ENCODE measurements at regions not wholly inside any gene's neighbourhood (a gene's known extent, or its start where the extent isn't known, plus 50 kb on each side); places are given as distances from the start of the nearest gene placed in this dataset.
"Not testable (repeated sequence)": the region's sequence is repeated elsewhere in the genome, so short reads cannot be mapped to it uniquely, and the experiment has no call there.

DNA sequence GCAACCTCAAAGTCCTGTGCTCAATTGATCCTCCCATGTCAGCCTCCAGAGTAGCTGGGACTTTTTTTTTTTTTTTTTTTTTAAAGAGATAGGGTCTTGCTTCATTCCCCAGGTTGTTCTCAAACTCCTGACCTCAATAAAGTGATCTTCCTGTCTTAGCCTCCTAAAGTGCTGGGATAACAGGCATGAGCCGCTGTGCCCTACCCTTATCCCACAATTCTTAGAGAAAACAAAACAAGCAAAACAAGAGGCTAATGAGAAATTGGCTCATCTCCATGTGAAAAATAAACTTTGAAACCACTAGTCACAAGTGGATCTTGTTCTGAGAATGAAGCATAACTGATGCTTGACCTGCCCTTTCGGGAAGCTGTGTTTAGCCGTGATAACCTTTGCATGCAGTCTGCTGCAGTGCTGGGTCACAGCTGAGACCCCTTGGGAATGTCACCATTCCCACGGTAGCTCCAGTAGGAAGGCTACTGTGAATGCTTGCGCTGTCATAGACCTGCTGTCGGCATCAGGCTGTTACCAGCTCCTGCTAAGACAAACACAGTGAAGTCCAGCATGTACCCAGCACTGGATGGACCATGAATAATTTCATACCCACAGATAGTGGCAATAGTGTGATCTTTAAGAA lies 290.7 kb upstream of the KIAA1217 start:
- Mint-ChIP-seq H3K27ac (ENCODE audit: low read depth) (no peak overlapping the region), H3K4me1 (no peaks in the 10 kb centered on the region), H3K4me3 (no peak overlapping the region), H3K9me3 (peaks cover 14% of the 10 kb centered on the region), H3K27me3 (no peaks in the 10 kb centered on the region), H3K36me3 (ENCODE audit: insufficient read depth) (no peaks in the 10 kb centered on the region)
- ATAC-seq (replicated peaks; ENCODE audit: extremely low read depth, poor library complexity, severe bottlenecking) (no peak), DNase-seq (ENCODE audit: low spot score in 2 of 2) (no peak)

DNA sequence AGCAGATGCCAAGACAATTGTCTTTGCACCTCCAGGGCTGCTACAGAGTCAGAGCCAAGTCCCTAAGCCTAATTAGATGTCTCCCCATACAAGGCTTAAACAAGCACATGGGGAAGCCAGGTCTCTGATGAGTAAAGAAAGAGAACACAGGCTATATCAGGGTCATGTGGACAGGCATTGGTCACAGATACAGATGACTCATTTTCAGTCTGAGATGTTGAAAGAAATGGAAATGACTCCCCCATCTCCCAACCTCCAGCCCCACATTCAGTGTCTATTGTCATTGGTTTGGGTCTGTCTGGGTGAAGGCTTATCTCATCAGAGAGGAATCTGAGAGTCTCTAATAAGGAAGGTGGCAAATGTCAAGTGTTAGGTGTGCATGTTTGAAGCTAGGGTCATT lies 290.1 kb upstream of the KIAA1217 start:
- H3K27me3 Mint-ChIP-seq, result no peaks in the 10 kb centered on the region
- H3K4me3 Mint-ChIP-seq, result no peak overlapping the region
- peaks cover 14% of the 10 kb centered on the region for H3K9me3 Mint-ChIP-seq
- no peak overlapping the region for H3K27ac Mint-ChIP-seq (ENCODE audit: low read depth)
- DNase-seq (ENCODE audit: low spot score in 2 of 2) (no peak), ATAC-seq (replicated peaks; ENCODE audit: extremely low read depth, poor library complexity, severe bottlenecking) (no peak)
- no peaks in the 10 kb centered on the region for H3K36me3 Mint-ChIP-seq (ENCODE audit: insufficient read depth)
- no peaks in the 10 kb centered on the region for H3K4me1 Mint-ChIP-seq

DNA sequence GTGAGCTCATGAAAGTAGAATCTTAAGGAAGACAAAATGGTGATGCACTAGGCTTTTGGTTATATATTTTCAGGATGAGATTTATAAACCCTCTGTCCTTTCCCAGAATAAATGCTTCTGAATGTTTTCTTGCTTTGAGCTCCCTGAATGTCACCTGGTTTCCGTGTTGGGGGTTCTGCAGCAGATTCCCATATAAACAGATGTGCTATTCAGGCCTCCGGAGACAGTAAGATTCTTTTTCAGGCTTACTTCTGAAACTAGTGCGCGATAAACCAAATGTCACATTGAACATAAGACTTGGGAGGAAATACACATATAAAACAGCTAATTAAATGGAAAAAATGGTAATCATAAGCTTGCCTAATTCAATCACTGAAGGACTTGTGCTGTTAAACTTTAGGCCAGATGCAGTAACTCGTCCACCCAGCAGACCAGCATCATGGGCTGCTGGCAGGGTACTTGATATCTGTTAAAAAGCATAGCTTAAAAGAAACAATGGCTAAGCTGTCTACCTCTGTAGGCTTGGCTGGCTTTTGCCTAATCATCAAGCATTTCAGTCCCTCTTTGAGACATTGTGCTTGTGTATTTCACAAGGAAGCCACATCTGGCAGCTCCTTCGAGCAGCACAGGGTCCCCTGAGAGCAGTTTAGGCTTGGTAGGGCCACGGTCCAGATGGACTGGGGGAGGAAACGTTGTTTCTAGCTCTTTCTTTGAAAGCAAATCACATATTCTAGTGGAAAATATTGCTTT lies 281.2 kb upstream of the KIAA1217 start:
- Mint-ChIP-seq H3K4me3 (no peak overlapping the region), H3K27ac (ENCODE audit: low read depth) (no peak overlapping the region), H3K27me3 (no peaks in the 10 kb centered on the region), H3K9me3 (no peaks in the 10 kb centered on the region), H3K36me3 (ENCODE audit: insufficient read depth) (no peaks in the 10 kb centered on the region), H3K4me1 (no peaks in the 10 kb centered on the region)
- ATAC-seq (replicated peaks; ENCODE audit: extremely low read depth, poor library complexity, severe bottlenecking), result no peak
- DNase-seq (ENCODE audit: low spot score in 2 of 2), result no peak

DNA sequence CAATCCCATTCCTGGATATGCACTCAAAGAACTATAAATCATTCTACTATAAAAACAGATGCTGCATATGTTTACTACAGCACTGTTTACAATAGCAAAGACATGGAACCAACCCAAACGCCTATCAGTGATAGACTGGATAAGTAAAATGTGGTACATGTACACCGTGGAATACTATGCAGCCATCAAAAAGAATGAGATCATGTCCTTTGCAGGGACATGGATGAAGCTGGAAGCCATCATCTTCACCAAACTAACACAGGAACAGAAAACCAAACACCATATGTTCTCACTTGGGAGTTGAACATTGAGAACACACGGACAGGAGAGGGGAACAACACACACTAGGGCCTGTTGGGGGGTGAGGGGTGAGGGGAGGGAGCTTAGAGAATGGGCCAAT lies 274.9 kb upstream of the KIAA1217 start:
- H3K9me3 Mint-ChIP-seq, result peaks cover 10% of the 10 kb centered on the region
- H3K27ac Mint-ChIP-seq (ENCODE audit: low read depth); ATAC-seq (replicated peaks; ENCODE audit: extremely low read depth, poor library complexity, severe bottlenecking); H3K4me3 Mint-ChIP-seq; H3K36me3 Mint-ChIP-seq (ENCODE audit: insufficient read depth); H3K27me3 Mint-ChIP-seq; DNase-seq (ENCODE audit: low spot score in 2 of 2); H3K4me1 Mint-ChIP-seq: not testable (repeated sequence)

DNA sequence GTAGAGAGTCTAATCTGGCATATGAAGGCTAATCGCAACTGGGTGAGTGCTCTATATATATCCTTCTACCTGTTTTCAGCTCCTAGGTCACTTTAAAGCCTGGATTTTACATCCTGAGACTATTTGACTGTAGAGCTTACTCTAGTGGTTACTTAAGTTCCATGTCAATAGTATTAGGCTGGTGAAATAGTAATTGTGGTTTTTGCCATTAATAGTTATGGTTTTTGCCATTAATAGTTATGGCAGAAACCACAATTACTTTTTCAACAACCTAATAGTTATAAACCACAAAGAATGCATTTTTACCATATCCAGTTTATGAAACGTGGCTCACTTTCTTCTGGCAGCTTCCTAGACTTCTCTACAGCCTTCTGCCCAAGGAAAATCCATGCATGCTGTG lies 263.1 kb upstream of the KIAA1217 start:
- H3K4me1 Mint-ChIP-seq, result no peaks in the 10 kb centered on the region
- H3K9me3 Mint-ChIP-seq, result peaks cover 2% of the 10 kb centered on the region
- H3K27ac Mint-ChIP-seq (ENCODE audit: low read depth), result no peak overlapping the region
- no peaks in the 10 kb centered on the region for H3K27me3 Mint-ChIP-seq
- H3K36me3 Mint-ChIP-seq (ENCODE audit: insufficient read depth), result no peaks in the 10 kb centered on the region
- H3K4me3 Mint-ChIP-seq, result no peak overlapping the region
- no peak for ATAC-seq (replicated peaks; ENCODE audit: extremely low read depth, poor library complexity, severe bottlenecking)
- no peak for DNase-seq (ENCODE audit: low spot score in 2 of 2)

DNA sequence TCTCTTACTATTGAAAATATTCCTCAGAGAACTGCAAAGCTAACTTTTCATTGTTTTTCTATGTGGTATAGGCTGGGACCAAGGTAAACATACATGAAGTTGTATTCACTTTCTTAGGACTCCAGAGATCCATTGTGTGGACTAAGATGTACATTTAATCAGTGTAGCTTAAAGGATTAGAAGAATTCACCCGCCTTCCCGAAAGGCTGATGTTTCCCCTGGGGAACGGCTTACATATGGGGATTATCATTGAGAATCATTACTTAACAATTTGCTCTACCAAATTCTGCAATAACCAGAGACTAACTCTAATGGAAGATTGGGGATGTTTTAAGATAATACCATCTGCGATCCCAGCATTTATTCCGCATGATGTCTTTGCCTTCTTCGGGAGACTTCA lies 257.1 kb upstream of the KIAA1217 start:
- ATAC-seq (replicated peaks; ENCODE audit: extremely low read depth, poor library complexity, severe bottlenecking) (no peak), DNase-seq (ENCODE audit: low spot score in 2 of 2) (no peak)
- Mint-ChIP-seq H3K36me3 (ENCODE audit: insufficient read depth) (no peaks in the 10 kb centered on the region), H3K27me3 (no peaks in the 10 kb centered on the region), H3K9me3 (peaks cover 11% of the 10 kb centered on the region), H3K4me1 (no peaks in the 10 kb centered on the region), H3K4me3 (no peak overlapping the region), H3K27ac (ENCODE audit: low read depth) (no peak overlapping the region)

DNA sequence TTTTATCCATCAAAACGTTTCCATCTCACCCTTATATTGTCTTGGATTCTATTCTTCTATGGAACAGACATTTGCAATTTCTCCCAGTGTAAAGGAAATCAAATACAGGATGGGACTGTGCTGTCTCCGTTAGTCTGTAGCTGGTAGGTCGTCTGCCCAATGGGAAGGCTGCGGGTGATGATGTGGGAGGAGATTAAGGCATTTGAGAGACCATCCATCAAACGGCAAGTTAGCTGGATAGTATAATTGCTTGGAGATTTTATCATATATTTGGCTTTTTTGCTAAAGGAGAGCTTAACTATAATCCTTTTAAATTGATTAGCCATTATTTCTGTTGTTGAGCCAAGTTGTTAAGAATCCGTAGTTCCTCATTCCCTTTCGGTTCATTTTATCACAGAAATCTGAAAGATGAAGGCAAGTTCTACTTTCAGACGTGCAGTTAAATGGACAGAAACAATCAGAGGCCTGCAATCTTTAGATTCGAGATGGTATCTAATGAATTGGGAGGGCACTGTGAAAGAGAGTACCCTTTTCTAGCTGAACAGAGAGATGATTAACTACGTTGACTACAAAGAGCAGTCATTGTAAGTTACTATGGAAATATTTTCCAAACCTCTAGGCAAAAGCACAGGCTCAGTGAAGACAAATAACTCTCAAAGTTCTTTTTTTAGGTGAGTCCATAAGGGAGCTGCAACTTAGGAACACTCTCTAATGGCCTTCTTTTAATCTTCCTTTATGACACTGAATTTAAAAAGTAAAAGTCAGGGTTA lies 253.3 kb upstream of the KIAA1217 start:
- no peak overlapping the region for H3K4me3 Mint-ChIP-seq
- no peaks in the 10 kb centered on the region for H3K4me1 Mint-ChIP-seq
- no peak overlapping the region for H3K27ac Mint-ChIP-seq (ENCODE audit: low read depth)
- ATAC-seq (replicated peaks; ENCODE audit: extremely low read depth, poor library complexity, severe bottlenecking), result no peak
- no peaks in the 10 kb centered on the region for H3K36me3 Mint-ChIP-seq (ENCODE audit: insufficient read depth)
- peaks cover 17% of the 10 kb centered on the region for H3K9me3 Mint-ChIP-seq
- H3K27me3 Mint-ChIP-seq, result no peaks in the 10 kb centered on the region
- DNase-seq (ENCODE audit: low spot score in 2 of 2), result no peak

DNA sequence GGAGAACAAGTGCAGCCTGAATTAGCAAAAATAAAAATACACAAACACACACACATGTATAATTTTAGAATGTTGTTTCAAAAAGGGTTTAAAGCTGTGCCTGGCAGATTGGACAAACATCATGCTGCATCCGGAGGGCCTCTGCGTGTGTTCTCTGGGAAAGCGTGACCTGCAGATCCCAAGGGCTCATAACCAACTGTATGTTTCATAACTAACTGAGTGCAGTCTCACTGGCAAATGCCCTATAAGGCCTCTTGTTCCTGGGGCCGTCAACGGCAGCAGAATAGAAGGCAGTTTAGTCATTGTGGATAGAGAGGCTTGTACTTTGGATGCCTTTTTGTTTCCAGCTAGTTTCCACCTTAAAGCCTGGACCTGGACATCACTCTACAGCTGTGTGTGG lies 243.8 kb upstream of the KIAA1217 start:
- Mint-ChIP-seq H3K4me1 (no peaks in the 10 kb centered on the region), H3K27me3 (no peaks in the 10 kb centered on the region), H3K36me3 (ENCODE audit: insufficient read depth) (peaks cover 2% of the 10 kb centered on the region), H3K27ac (ENCODE audit: low read depth) (no peak overlapping the region), H3K4me3 (no peak overlapping the region), H3K9me3 (peaks cover 2% of the 10 kb centered on the region)
- no peak for DNase-seq (ENCODE audit: low spot score in 2 of 2)
- ATAC-seq (replicated peaks; ENCODE audit: extremely low read depth, poor library complexity, severe bottlenecking), result no peak

DNA sequence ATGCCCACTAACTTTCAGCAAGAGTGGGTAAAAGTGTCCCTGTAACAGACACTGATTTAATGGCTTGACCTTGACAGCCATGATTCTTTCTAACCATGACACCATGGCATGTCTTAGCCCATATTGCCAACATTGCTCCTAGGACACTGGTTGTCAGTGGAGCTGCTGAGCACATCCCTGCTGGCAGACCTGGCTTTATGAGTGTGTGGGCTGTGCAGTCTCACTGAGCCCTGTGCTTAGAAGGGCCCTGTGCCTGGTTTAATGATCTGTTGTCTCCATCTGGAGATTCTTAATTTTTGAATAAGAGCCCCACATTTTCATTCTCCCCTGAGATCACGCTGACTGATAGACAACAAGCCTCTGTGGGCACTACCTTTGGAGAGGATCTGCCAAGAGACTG lies 243.1 kb upstream of the KIAA1217 start:
- H3K9me3 Mint-ChIP-seq, result peaks cover 6% of the 10 kb centered on the region
- ATAC-seq (replicated peaks; ENCODE audit: extremely low read depth, poor library complexity, severe bottlenecking), result no peak

DNA sequence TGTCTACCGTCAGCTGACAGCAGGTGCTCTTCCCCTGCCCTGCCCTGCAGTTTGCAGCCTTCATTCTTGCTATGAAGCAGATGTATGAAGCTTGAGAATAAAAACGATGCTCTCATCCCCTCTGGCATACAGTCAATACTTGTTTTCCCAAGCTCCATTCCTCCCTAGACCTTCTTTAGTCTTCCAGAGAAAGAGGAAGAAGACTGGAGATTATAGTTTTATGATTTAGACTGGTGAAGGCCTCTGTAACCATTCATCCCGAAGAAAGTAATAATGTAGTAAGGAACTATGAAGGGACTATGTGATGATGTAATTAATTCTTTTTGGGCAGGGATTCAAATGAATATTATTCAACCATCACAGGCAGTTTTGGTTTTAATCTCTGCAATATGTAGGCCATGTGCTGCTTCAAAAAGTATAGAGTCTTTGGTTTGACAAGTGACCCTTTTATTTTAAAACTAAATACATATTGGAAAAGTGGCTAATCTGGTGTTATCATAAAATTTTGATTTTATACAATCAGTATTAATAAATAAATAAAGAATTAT lies 242.4 kb upstream of the KIAA1217 start:
- no peak overlapping the region for H3K27ac Mint-ChIP-seq (ENCODE audit: low read depth)
- peaks cover 2% of the 10 kb centered on the region for H3K36me3 Mint-ChIP-seq (ENCODE audit: insufficient read depth)
- no peaks in the 10 kb centered on the region for H3K4me1 Mint-ChIP-seq
- H3K9me3 Mint-ChIP-seq, result peaks cover 6% of the 10 kb centered on the region
- no peak overlapping the region for H3K4me3 Mint-ChIP-seq
- no peak for DNase-seq (ENCODE audit: low spot score in 2 of 2)
- no peak for ATAC-seq (replicated peaks; ENCODE audit: extremely low read depth, poor library complexity, severe bottlenecking)
- H3K27me3 Mint-ChIP-seq, result no peaks in the 10 kb centered on the region

More for the DNA sequence above, 243.1 kb upstream of the KIAA1217 start:
- Mint-ChIP-seq H3K27me3 (no peaks in the 10 kb centered on the region), H3K4me1 (no peaks in the 10 kb centered on the region), H3K36me3 (ENCODE audit: insufficient read depth) (peaks cover 2% of the 10 kb centered on the region), H3K4me3 (no peak overlapping the region), H3K27ac (ENCODE audit: low read depth) (no peak overlapping the region)
- DNase-seq (ENCODE audit: low spot score in 2 of 2), result no peak

DNA sequence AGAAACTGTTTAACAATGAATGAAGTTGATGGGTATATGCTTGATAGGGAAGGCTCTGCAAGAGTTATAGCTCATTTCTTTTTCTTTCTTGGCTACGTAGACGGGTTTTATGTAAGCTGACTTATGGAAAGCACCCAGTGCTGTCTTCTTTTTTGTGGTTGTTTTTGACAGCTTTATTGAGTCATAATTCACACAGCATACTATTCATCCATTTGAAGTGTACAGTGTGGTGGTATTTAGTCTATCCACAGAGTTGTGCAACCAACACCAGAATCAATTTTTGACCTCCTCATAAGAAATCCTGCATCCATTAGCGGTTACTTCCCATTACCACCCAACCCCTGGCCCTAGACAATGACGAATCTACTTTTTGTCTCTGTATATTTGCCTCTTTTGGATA lies 240.6 kb upstream of the KIAA1217 start:
- Mint-ChIP-seq H3K4me3 (no peak overlapping the region), H3K4me1 (no peaks in the 10 kb centered on the region), H3K27ac (ENCODE audit: low read depth) (no peak overlapping the region), H3K36me3 (ENCODE audit: insufficient read depth) (peaks cover 2% of the 10 kb centered on the region), H3K27me3 (no peaks in the 10 kb centered on the region), H3K9me3 (peaks cover 17% of the 10 kb centered on the region)
- DNase-seq (ENCODE audit: low spot score in 2 of 2) (no peak), ATAC-seq (replicated peaks; ENCODE audit: extremely low read depth, poor library complexity, severe bottlenecking) (no peak)

DNA sequence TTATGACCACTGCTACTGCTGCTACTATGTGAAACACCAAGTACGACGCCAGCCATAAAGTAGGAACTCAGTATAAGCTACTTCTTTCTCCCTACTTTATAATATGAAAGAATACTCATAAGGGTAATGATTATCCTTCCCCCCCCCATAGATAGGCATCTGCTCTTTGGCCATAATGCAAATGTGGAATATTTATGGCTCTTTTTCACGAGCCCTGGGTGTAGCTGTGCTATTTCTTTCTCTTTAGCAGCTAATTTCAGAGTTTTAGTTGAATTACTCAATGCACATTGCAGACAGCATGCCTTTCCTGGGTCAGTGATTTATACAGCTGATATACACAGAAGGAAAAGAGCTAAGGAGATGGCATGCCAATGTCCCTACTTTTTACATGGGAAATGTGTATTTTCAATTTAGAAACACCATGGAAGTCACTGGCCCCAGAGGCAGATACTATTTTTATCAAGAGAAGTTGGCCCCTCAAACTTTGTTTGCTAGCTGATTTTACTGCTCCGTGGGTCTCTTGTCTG lies 234.1 kb upstream of the KIAA1217 start:
- DNase-seq (ENCODE audit: low spot score in 2 of 2), result no peak
- H3K27ac Mint-ChIP-seq (ENCODE audit: low read depth), result no peak overlapping the region
- ATAC-seq (replicated peaks; ENCODE audit: extremely low read depth, poor library complexity, severe bottlenecking), result no peak
- H3K36me3 Mint-ChIP-seq (ENCODE audit: insufficient read depth), result no peaks in the 10 kb centered on the region
- no peak overlapping the region for H3K4me3 Mint-ChIP-seq
- no peaks in the 10 kb centered on the region for H3K4me1 Mint-ChIP-seq
- no peaks in the 10 kb centered on the region for H3K27me3 Mint-ChIP-seq
- H3K9me3 Mint-ChIP-seq, result peaks cover 22% of the 10 kb centered on the region
